Stimulated activated CD4-positive, alpha-beta T cell treated with anti-CD3 and anti-CD28 coated beads, Interleukin-15, amount 100 ng/mL, for 48 hours (primary cell): ENCODE measurements at regions not wholly inside any gene's neighbourhood (a gene's known extent, or its start where the extent isn't known, plus 50 kb on each side); places are given as distances from the start of the nearest gene placed in this dataset.

Source experiments
- DNase-seq, 2 donors: peaks; one replicate each; pipeline ENCODE4 v3.0.0-alpha.2; 2020; ENCODE audit warnings: low read depth in 2 of 2

- DNase-seq = no peak
Measured at GRCh38 chr5:111582451-111582850, 70.1 kb upstream of the STARD4 start.

- no peak for DNase-seq
Measured at GRCh38 chr5:111580956-111581355, 68.6 kb upstream of the STARD4 start.

- no peak for DNase-seq
Measured at GRCh38 chr5:111574311-111574710, 62.0 kb upstream of the STARD4 start.

- no peak for DNase-seq
Measured at GRCh38 chr5:111572561-111572960, 60.2 kb upstream of the STARD4 start.

GRCh38 chr5:111563031-111563822, 50.9 kb upstream of the STARD4 start:
- no peak for DNase-seq

GRCh38 chr5:111562561-111562960, 50.2 kb upstream of the STARD4 start:
- no peak for DNase-seq
